COLO668 (cell line): ENCODE measurements at regions not wholly inside any gene's neighbourhood (a gene's known extent, or its start where the extent isn't known, plus 50 kb on each side); places are given as distances from the start of the nearest gene placed in this dataset.
"Not testable (repeated sequence)": the region's sequence is repeated elsewhere in the genome, so short reads cannot be mapped to it uniquely, and the experiment has no call there.

ENCODE experiments used
- DNase-seq: peaks from one replicate; lab custom pipeline; 2025; ENCODE audit not compliant: unreplicated experiment; lab: John Stamatoyannopoulos, UW

DNA sequence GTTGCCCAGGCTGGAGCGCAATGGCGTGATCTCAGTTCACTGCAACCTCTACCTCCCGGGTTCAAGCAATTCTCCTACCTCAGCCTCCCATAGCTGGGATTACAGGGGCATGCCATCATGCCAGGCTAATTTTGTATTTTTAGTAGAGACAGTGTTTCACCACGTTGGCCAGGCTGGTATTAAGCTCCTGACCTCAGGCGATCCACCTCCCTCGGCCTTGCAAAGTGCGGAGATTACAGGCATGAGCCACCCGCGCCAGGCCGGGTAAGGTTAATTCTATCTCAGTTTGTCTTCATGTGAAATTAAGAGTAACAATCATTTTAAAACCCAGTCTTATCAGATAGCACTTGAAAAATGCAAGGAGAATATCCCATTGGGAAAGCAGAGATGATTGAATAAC, 1681.7 kb upstream of the DDX18 start:
- DNase-seq = no peak

DNA sequence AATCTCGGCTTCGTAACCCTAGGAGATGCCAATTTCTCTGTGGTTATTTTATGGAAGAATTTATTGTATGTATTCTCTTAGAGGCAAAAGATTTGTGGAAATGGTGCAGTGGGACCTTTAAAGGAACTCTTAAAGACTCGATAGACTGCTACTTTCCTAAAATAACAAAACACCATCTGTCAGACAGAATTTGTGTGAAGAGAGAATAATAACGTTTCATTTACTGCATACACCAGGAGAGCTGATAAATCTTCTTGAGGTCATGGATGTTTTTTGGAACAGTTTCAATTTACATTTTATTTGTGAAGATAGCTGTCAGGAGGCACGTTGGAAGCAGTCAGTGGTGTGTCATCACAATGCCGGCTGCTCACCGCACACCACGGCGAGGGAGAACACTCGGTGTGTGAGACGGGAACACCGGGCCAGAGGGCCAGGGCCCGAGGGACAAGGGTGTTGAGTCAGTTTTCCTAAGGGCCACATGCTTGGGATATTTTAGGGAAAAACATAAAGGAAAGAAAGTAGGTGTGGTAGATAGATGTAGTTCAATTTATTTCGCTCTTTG, 1681.0 kb upstream of the DDX18 start:
- no peak for DNase-seq

DNA sequence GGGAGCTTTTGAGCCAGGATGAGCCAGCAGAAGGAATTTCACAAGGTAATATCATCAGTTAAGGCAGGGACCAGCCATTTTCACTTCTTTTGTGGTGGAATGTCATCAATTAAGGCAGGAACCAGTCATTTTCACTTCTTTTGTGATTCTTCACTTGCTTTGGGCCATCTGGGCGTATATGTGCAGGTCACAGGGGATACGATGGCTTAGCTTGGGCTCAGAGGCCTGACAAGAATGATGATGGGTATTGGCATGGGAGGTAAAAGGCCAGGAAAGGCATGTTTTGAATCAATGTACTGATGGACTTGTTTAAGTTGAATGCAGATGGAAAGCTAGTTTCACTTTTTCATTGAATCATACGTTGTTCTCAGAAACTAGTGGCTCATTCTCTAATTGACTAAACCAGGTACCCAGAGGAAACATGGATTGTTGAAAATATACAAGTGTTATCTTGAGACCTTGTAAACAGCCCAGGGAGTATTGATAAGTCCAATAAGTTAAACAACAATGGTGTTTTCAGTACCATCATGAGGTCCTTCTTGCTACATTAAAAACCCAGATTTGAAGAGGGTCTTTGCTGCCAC, 1672.5 kb upstream of the DDX18 start:
- no peak for DNase-seq

DNA sequence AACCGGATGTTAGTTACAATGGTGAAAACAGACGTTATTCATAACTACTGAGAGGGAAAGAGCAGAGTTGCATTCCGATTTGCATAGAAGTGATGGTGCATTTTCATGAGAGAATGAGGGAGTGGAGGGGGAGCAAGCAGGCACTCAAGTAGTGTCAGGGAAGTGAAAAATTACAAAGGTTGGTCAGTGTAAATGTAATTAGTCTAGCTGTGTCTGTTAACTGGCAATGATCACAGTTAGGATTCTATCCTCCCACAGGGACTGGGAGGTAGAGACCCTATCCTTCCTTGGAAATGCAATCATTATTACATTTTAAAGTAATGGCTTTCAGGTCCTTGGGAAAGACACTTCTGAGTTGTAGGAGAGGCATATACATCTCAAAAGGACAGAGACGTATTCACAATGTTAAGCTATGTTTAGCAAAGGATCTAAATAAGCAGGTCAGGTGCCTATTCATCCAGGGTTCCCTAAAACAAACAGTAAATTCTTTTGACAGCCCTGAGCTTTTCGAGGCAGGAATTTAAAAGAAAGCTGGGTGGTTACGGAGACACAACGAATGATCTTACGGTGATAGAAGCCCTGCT, 1671.8 kb upstream of the DDX18 start:
- no peak for DNase-seq

DNA sequence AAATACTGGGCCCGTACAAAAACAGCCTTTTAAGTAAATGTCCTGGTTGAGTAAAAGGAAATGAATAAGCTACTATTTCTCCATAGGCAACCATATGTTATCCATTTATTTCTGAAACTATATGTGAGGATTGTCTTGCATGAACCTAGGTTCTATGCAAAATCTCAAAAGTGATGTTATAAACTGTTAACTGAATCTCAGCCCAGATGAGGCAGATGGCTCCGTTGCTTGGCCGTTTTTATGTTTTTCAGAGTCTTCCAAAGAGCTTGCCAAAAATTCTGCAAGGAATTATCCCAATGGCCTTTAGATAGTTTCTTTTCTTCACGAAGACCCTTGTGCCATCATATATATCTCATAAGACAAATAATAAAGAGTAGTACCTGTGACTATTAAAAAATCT, 1669.5 kb upstream of the DDX18 start:
- no peak for DNase-seq

DNA sequence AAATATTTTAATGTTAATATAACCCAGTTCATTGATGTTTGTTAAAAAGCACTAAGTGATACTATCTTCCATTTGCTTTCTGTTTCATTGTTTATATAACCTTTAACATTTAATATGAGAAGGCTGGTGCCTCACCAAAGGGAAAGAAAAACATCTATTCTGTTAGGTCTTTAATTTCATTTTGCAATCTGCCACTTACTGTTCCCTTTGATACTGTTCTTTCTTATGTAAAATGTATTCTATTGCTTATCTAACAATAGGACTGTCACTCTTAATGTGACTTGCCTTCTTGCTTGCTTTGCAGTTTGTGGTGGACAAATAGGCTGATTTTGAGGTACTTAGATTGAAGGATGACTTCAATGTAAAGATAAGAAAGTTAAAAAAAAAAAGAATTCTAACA, 1666.1 kb upstream of the DDX18 start:
- no peak for DNase-seq

DNA sequence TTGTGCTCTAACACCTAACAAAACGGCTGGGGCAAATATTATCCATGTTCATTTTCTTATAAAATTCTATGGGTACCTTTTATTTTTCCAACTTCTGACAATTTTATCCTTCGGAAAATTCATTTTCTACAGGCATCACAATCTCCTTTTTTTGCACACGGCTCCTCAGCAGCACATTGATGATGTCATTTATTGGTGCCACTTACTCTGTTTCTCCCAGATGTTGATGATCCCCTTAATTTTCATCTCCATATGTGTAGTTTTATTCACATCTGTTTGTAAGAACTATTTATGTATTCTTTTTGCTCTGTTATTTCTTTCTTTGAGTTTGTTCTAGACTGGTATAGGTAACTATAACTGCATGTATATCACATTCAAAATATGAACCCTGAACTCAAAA, 1660.8 kb upstream of the DDX18 start:
- DNase-seq = no peak

DNA sequence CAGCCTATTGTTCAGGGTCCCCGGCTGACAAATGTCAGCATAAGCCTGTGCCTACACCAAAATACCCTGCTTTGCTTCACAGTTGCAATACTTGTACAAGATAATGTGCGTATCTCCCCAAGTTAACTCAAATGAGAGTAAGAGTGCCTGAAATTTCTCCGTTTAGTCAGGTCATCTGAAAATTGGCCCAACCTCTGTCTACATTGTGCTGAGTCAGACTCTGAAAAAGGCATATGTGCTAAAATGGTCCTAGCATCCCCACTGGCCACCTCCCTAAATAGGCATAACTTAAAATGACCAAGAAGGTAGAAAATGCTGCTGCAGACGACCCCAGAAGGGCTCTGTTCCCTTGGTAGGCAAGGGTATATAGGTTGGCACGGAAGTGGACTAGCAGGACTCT, 1653.8 kb upstream of the DDX18 start:
- DNase-seq = no peak

DNA sequence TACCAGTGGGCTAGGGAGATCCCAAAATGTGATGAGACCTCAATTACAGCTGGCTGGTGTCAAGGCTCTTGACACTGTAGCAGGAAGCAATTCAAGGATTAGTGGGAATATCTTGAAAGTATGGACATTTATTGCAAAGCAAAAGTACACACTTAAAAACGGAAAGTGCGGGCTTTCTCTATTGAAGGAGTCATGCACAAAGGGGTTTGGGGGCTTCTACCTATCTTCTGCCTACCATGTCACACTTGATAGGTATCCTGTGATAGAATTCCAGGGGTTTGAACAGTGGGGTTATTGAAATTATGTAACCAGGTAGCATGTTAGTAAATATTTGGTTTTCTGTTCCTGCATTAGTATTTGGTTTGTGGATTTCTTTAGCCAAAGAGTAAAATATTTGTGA, 1652.1 kb upstream of the DDX18 start:
- DNase-seq = no peak

DNA sequence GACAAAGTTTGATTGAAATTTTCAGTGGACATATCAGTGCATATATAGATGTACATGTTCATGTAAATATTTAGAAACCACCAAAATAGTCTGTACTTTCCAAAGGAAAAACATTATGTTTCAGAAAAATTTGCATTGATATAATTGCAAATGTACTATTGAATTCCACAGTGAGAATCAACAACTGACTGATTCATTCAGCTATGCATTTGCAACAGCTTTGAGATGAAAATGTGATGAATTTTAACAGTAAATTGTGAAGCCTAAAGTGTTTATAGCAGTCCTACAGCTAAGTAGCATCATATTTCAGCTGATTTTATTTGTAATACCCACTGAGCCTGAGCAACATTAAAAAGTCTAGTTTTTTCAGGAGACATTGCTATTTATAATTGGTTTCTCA, 1647.4 kb upstream of the DDX18 start:
- DNase-seq = no peak

DNA sequence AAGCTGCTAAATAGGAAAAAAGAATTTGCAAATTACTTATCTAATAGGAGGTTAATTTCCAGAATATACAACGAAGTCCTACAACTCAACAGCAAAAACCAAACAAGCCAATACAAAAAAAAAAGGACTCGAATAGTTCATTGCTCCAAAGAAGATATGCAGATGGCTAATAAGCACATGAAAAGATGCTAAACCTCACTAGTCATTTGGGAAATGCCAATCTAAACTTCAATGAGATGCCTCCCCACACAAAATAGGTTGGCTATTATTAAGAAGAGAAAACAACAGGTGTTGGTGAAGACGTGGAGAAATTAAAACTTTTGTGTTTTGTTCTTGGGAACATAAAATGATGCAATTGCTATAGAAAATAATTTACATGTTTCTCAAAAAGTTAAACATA, 1634.4 kb upstream of the DDX18 start:
- DNase-seq = no peak

DNA sequence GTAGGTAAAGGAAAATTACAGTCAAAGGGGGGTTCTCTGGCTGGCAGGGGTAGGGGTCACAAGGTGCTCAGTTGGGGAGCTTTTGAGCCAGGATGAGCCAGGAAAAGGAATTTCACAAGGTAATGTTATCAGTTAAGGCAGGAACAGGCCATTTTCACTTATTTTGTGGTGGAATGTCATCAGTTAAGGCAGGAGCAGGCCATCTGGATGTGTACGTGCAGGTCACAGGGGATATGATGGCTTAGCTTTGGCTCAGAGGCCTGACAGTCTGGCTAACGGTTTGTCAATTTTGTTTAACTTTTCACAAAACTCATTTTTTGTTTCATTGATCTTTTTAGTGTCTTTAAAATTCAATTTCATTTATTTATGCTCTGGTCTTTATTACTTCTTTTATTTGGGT, 1623.8 kb upstream of the DDX18 start:
- DNase-seq = not testable (repeated sequence)

DNA sequence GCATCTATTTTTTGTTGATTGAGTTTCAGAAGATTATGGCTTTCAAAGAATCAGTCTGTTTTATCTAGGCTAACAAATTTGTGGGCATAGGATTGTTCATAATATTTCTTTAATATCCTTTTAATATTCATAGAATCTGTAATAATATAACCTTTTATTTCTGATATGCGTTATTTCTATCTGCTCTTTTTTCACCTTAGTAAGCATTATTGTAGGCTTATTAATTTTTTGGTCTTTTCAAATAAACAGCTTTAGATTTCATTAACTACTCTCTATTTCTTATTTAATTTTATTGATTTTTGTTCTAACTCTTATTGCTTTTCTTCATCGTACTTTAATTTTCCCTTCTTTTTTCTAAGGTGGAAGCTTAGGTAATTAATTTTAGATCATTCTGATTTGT, 1614.4 kb upstream of the DDX18 start:
- no peak for DNase-seq

DNA sequence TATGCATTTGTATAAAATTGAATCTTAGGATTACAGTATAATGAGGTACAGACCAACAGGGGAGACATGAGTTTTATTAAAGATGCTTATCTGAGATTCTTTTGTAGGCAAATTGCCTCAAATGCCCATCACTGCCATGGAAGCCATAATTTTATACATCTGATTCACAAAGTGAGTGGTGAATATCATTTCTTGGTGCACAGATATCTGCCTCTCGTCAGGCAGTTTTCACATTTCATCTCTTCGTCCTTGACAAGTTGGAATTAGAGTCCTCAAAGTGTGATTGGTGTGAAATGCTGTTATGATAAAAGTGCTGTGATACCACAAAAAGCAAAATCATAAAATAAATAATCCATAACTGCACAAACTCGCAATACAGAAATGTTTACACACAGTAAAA, 1602.8 kb upstream of the DDX18 start:
- DNase-seq = no peak

DNA sequence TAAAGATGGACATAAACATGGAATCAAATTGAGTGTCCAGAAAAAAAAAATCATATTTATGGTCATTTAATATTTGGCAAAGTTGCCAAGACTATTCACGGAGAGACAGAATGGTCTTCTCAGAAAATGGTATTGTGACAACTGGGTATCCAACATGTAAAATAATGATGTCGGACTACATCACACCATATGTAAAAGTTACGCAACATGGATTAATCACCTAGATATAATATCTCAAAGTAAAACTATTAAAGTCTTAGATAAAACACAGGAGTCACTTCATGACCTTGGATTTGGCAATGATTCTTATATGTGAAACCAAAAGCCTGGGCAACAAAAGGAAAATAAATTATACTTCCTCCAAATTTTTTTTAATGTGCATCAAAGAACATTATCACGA, 1591.7 kb upstream of the DDX18 start:
- no peak for DNase-seq

DNA sequence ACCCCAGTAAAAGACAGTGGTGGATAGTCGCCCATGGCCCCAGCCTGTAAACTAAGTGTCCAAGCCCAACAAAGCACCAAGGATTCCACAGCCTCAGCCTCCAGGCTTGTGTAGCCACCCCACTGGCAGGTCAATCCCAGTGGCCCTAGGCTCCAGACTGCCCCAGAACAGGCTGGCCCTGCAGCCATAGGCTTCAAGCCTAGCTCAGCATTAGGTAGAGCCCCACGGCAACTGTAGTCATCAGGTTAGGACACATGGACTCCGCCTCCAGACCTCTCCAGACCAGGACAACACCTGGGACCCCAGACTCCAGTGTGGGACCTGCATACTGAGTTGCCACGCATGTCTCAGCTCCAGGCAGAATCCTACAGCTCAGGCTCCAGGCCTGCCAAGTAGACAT, 1590.6 kb upstream of the DDX18 start:
- DNase-seq = no peak

DNA sequence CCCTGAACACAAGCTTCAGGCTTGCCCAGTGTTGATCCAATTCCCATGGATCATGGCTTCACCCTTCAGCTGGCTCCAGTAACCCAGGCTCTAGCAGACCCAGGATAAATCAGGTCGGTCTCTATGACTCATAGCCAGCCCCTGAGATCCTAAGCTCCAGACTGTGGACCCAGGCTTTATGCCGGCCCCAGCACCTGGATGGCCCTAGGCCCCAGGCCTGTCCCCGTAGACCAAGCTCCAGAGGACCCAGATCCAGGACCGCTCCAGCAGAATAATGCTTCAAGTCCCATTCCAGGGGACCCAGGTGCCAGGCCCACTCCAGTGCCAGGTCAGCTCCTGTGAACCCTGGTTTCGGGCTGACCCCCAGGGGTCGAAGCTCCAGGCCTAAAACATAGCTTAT, 1589.9 kb upstream of the DDX18 start:
- DNase-seq = no peak

DNA sequence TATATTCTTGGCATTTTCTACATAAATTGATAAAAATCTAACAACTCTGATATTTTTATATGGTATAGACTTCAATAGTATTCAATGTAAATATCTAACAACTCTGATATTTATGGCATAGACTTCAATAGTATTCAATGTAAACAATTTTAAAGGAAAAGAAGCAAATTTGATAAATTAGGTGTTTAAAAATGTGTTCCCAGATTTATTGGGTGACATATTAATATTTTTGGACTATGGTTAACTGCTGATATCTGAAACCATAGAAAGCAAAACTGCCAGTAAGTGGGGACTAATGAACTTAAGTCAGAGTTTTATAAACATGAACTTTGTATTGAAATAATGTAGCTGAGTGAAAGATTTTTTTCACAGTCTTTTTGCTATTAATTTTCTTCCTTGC, 1576.0 kb upstream of the DDX18 start:
- DNase-seq = no peak

DNA sequence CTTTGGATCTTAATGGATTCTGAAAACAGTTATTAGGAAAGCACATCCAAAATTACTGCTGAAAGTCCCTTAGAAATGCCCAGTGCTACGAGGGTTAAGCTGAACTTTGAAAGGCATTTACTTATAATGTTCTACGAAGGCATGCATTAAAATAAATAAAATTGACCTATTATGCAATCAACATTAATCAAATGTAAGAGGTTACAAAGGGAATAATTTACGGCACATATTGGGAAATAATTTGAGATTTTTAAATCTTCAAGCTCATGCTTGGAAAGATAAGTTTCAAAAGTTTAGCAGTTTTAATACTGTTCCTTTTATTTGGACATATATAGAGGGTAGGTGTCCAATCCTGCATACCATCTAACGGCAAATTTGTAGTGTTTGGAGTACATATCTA, 1564.1 kb upstream of the DDX18 start:
- no peak for DNase-seq

DNA sequence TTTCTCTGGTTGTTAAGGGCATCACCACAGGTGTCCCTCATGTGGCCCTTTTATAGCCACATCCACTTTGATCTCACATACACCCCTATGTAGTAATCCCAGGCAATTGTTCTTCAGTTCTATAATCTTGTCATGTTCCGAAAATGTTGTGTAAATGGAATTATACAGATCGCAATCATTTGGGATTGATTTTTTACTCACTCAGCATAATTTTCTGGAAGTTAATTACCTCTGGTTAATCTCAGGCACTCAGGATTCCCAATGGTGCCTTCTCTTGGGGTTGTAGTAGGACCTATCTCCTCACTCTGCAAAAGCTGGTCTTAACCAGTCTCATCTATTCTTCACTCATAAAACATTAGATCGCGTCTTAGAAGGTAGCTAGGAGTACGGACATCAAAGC, 1549.6 kb upstream of the DDX18 start:
- no peak for DNase-seq

DNA sequence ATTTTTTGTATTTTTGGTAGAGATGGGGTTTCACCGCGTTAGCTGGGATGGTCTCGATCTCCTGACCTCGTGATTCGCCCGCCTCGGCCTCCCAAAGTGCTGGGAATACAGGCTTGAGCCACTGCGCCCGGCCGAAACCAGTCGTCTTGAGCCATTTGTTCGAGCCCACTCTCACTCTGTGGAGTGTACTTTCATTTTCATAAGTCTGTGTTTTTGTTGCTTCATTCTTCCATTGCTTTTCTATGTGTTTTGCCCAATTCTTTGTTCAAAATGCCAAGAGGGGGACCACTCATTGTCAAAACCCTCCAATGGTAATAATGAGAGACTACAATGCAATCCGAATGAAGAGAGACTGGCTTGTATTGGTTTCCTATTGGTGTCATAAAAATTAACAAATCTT, 1545.5 kb upstream of the DDX18 start:
- DNase-seq = no peak

DNA sequence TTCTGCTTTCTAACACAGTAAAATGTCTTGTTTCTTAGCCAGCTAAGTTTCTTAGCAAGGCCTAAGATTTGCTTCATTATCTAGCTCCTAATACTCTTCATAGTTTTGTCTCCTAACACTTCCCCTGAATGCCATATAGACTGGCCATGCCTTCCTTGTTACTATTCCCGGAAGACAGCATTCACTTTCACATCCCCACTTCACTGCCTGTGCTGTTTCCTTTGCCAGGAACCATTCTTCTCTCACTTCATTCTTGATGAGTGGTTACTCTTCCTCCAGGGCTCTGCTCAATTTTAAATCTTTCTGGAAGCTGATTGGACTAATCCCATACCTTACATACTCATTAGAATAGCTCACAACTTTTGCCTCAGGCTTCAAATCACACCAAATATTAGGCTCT, 1510.2 kb upstream of the DDX18 start:
- no peak for DNase-seq

DNA sequence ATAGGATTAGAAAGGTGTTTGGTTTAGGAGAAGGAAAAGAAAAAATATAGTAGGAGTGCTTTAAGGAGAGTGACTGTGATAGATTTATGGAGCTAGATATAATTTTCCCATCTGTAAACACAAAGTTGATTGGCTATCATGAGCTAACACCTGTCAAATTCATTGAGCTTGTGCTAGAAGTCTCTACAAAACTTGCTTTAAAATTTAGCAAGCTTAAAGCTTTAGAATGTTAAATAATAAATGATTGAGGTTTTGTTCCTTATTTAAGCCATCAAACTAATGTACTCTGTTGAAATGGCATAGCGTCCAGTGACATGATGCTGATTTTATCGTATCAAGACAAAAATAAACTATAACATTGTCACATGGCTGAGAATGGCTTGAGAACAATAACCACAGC, 1497.4 kb upstream of the DDX18 start:
- DNase-seq = no peak
